SK-N-MC (cell line): ENCODE measurements at regions not wholly inside any gene's neighbourhood (a gene's known extent, or its start where the extent isn't known, plus 50 kb on each side); places are given as distances from the start of the nearest gene placed in this dataset.

ENCODE experiments used
- EZH2 ChIP-seq: fragments of 200-600 bp; sonication (generic); IDR thresholded peaks from one replicate; pipeline ENCODE4 v1.6.1; 2017; ENCODE audit warnings: antibody characterized with exemption
- POLR2AphosphoS5 ChIP-seq: IDR thresholded peaks from 2 replicates; pipeline ENCODE4 v1.6.1; 2012; ENCODE audit warnings: mild to moderate bottlenecking, low read depth, low read length, borderline replicate concordance

DNA sequence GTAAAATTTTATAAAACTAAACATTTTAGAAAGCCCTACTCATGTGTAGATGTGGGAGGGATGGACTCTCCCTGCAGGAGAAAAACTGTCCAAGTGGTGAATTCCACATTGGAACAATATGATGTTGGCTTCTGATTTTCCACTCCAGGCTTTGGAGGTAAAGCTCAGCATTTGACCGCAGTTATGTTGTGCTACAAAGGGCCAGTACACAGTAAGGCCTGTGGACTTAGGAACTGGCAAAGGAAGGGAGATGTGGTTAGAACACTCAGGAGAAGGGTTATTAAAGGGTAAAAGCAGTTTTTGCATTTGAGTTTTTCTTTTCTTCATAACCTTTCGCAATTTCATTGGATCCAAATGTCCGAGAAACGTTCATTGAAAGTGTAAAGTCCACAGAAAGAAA, 150.3 kb upstream of the SASH1 start:
- TF ChIP-seq EZH2, result no peak
- TF ChIP-seq POLR2AphosphoS5, result no peak
